HCT116 (cell line): ENCODE measurements at regions not wholly inside any gene's neighbourhood (a gene's known extent, or its start where the extent isn't known, plus 50 kb on each side); places are given as distances from the start of the nearest gene placed in this dataset.

Experiments
- CTCF ChIP-seq, 3 experiments: fragments of 200-600 bp in 1 of 3; sonication (generic) in 1 of 3; IDR thresholded peaks in 2 of 3; conservative IDR thresholded peaks in 1 of 3; 2 replicates each; pipeline ENCODE4 v1.5.1; 2012 to 2017; ENCODE audit warnings: low read depth in 2 of 3, low read length in 2 of 3, antibody characterized with exemption in 1 of 3, borderline replicate concordance in 1 of 3, control low read depth in 1 of 3, mild to moderate bottlenecking in 1 of 3, mixed read lengths in 1 of 3, mixed run types in 1 of 3, moderate library complexity in 1 of 3; ENCODE audit not compliant: insufficient read depth in 1 of 3
- YY1 ChIP-seq: IDR thresholded peaks from 2 replicates; pipeline ENCODE4 v1.6.1; 2011; ENCODE audit warnings: low read length, low read depth, moderate library complexity, mild to moderate bottlenecking; ENCODE audit not compliant: insufficient replicate concordance; ENCODE audit errors: extremely low read depth

GRCh38 chr5:58185397-58185796, 274.5 kb downstream of the PLK2 start:
- TF ChIP-seq CTCF (IDR thresholded peaks at IDR 0.05 in 2 of 3, conservative IDR thresholded peaks at IDR 0.05 in 1 of 3; ENCODE audit: borderline replicate concordance in 1 of 3, insufficient read depth in 1 of 3, low read depth in 2 of 3, low read length in 2 of 3) (no peak), YY1 (no peak)
